Loucy (cell line): ENCODE measurements at regions not wholly inside any gene's neighbourhood (a gene's known extent, or its start where the extent isn't known, plus 50 kb on each side); places are given as distances from the start of the nearest gene placed in this dataset.

Experiments used
- H2AFZ ChIP-seq: fragments of 200-600 bp; sonication (generic); 2 replicates; pipeline ENCODE4 v1.6.0; 2016; ENCODE audit warnings: antibody characterized with exemption, mild to moderate bottlenecking, low read length, moderate library complexity
- H3F3A ChIP-seq: fragments of 200-600 bp; 2 replicates; pipeline ENCODE4 v1.6.0; 2016; ENCODE audit warnings: antibody characterized with exemption, low read depth, mild to moderate bottlenecking
- H3K27me3 ChIP-seq: fragments of 200-600 bp; sonication (generic); 2 replicates; pipeline ENCODE4 v1.6.1; 2014; ENCODE audit warnings: low read length, mild to moderate bottlenecking; ENCODE audit not compliant: insufficient read depth, poor library complexity, severe bottlenecking
- H3K36me3 ChIP-seq: fragments of 200-600 bp; sonication (generic); 2 replicates; pipeline ENCODE4 v1.6.1; 2016; ENCODE audit warnings: low read length; ENCODE audit not compliant: insufficient read depth
- H3K4me1 ChIP-seq: fragments of 200-600 bp; sonication (generic); 2 replicates; pipeline ENCODE4 v1.5.1; 2014; ENCODE audit warnings: low read length, mild to moderate bottlenecking; ENCODE audit not compliant: insufficient read depth, poor library complexity, severe bottlenecking
- H3K4me2 ChIP-seq: fragments of 200-600 bp; sonication (generic); 2 replicates; pipeline ENCODE4 v1.6.0; 2014; ENCODE audit warnings: antibody characterized with exemption, low read length, low read depth, mild to moderate bottlenecking; ENCODE audit not compliant: poor library complexity, severe bottlenecking
- H3K4me3 ChIP-seq: fragments of 200-600 bp; sonication (generic); 2 replicates; pipeline ENCODE4 v1.5.1; 2014; ENCODE audit warnings: low read length, mild to moderate bottlenecking, mixed read lengths; ENCODE audit not compliant: poor library complexity, severe bottlenecking
- H3K79me2 ChIP-seq: fragments of 200-600 bp; sonication (generic); 2 replicates; pipeline ENCODE4 v1.6.1; 2014; ENCODE audit warnings: low read length; ENCODE audit not compliant: insufficient read depth
- H3K9ac ChIP-seq: fragments of 200-600 bp; sonication (generic); 2 replicates; pipeline ENCODE4 v1.6.0; 2014; ENCODE audit warnings: mild to moderate bottlenecking, low read depth, low read length, moderate library complexity; ENCODE audit not compliant: poor library complexity, severe bottlenecking
- H3K9me2 ChIP-seq: fragments of 200-600 bp; sonication (generic); replicated peaks from 2 replicates; pipeline ENCODE4 v1.6.1; 2016; ENCODE audit warnings: low read depth, low read length, mixed read lengths
- H3K9me3 ChIP-seq: fragments of 200-600 bp; sonication (generic); 2 replicates; pipeline ENCODE4 v1.6.1; 2014; ENCODE audit warnings: mild to moderate bottlenecking, antibody characterized with exemption, low read length, low read depth; ENCODE audit not compliant: insufficient read depth
- H4K20me1 ChIP-seq: fragments of 200-600 bp; sonication (generic); 2 replicates; pipeline ENCODE4 v1.6.0; 2014; ENCODE audit warnings: antibody characterized with exemption, low read length, mild to moderate bottlenecking; ENCODE audit not compliant: insufficient read depth, poor library complexity, severe bottlenecking
- EZH2phosphoT487 ChIP-seq: fragments of 200-600 bp; IDR thresholded peaks from 2 replicates; pipeline ENCODE4 v1.6.1; 2018; ENCODE audit warnings: antibody characterized with exemption, mild to moderate bottlenecking, moderate library complexity, borderline replicate concordance
- TF ChIP-seq, protein P1 (sequence below): fragments of 200-600 bp; sonication (generic); conservative IDR thresholded peaks from 2 replicates; pipeline ENCODE4 v1.5.1; 2014; ENCODE audit warnings: mild to moderate bottlenecking, antibody characterized with exemption, low read length

- no peaks in the 10 kb centered on the region for H3K9me2 ChIP-seq
- H3K9me3 ChIP-seq = 0 out of 2 replicates have a peak, but pooled peaks cover 9% of the 10 kb centered on the region
- no peaks in the 10 kb centered on the region for H4K20me1 ChIP-seq
- TF ChIP-seq EZH2phosphoT487 = no peak
- TF ChIP-seq, protein P1, sequence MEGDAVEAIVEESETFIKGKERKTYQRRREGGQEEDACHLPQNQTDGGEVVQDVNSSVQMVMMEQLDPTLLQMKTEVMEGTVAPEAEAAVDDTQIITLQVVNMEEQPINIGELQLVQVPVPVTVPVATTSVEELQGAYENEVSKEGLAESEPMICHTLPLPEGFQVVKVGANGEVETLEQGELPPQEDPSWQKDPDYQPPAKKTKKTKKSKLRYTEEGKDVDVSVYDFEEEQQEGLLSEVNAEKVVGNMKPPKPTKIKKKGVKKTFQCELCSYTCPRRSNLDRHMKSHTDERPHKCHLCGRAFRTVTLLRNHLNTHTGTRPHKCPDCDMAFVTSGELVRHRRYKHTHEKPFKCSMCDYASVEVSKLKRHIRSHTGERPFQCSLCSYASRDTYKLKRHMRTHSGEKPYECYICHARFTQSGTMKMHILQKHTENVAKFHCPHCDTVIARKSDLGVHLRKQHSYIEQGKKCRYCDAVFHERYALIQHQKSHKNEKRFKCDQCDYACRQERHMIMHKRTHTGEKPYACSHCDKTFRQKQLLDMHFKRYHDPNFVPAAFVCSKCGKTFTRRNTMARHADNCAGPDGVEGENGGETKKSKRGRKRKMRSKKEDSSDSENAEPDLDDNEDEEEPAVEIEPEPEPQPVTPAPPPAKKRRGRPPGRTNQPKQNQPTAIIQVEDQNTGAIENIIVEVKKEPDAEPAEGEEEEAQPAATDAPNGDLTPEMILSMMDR = no peak
- H3K4me2 ChIP-seq = no peak overlapping the region
- H3K27me3 ChIP-seq = no peaks in the 10 kb centered on the region
- H2AFZ ChIP-seq = no peak overlapping the region
- H3K9ac ChIP-seq = no peak overlapping the region
- H3K4me1 ChIP-seq = no peaks in the 10 kb centered on the region
- no peak overlapping the region for H3K4me3 ChIP-seq
- no peaks in the 10 kb centered on the region for H3F3A ChIP-seq
- no peaks in the 10 kb centered on the region for H3K36me3 ChIP-seq
- H3K79me2 ChIP-seq = no peaks in the 10 kb centered on the region
These were observed 53.7 kb upstream of the ZNF280D start for GRCh38 chr15:56786966-56787365.

DNA sequence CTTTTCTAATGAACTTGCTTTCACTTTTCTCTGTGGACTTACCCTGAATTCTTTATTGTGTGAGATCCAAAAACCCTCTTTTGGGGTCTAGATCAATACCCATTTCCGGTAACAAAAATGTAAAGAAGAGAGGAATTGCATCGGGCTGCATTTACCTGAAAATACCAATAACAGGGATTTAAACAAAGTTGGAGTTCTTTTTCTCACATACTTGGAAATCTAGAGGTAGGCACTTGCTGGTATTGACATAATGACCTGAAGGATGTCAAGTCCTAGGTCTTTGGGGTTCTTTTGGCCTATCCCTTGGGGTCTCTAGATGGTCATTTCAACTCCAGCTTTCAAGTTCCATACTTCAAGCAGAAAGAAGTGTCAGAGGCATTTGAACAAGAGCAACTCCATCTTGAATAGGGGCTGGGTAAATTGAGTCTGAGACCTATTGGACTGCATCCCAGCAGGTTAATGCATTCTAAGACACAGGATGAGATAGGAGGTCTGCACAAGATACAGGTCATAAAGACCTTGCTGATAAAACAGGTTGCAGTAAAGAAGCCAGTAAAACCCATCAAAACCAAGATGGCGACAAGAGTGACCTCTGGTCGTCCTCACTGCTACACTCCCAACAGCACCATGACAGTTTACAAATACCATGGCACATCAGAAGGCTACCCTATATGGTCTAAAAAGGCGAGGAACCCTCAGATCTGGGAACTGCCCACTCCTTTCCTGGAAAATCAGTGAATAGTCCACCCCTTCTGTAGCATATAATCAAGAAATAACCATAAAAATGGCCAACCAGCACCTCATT is 50.8 kb upstream of the ZNF280D start:
- TF ChIP-seq EZH2phosphoT487 = no peak
- no peaks in the 10 kb centered on the region for H3K36me3 ChIP-seq
- no peaks in the 10 kb centered on the region for H3K27me3 ChIP-seq
- no peaks in the 10 kb centered on the region for H3K79me2 ChIP-seq
- no peak overlapping the region for H3K9ac ChIP-seq
- peaks cover 7% of the 10 kb centered on the region for H3K4me1 ChIP-seq
- H3K9me3 ChIP-seq = peaks cover 9% of the 10 kb centered on the region; the same call in 1 of the 2 replicates
- H4K20me1 ChIP-seq = no peaks in the 10 kb centered on the region
- no peaks in the 10 kb centered on the region for H3K9me2 ChIP-seq
- no peaks in the 10 kb centered on the region for H3F3A ChIP-seq
- no peak overlapping the region for H2AFZ ChIP-seq
- H3K4me2 ChIP-seq = no peak overlapping the region
- no peak overlapping the region for H3K4me3 ChIP-seq

- H4K20me1 ChIP-seq = no peaks in the 10 kb centered on the region
- no peaks in the 10 kb centered on the region for H3K36me3 ChIP-seq
- H3K9ac ChIP-seq = no peak overlapping the region
- no peaks in the 10 kb centered on the region for H3F3A ChIP-seq
- H2AFZ ChIP-seq = no peak overlapping the region
- H3K4me3 ChIP-seq = no peak overlapping the region
- H3K79me2 ChIP-seq = no peaks in the 10 kb centered on the region
- H3K4me1 ChIP-seq = peaks cover 7% of the 10 kb centered on the region
- TF ChIP-seq, protein P1 = no peak
- no peak for TF ChIP-seq EZH2phosphoT487
- peaks cover 13% of the 10 kb centered on the region; the same call in 1 of the 2 replicates for H3K9me3 ChIP-seq
- H3K9me2 ChIP-seq = no peaks in the 10 kb centered on the region
- no peak overlapping the region for H3K4me2 ChIP-seq
- H3K27me3 ChIP-seq = no peaks in the 10 kb centered on the region
These were observed 50.0 kb upstream of the ZNF280D start for GRCh38 chr15:56783156-56783856.
